K562 (cell line): ENCODE measurements at regions not wholly inside any gene's neighbourhood (a gene's known extent, or its start where the extent isn't known, plus 50 kb on each side); places are given as distances from the start of the nearest gene placed in this dataset.
A peak's percentile ranks its signal among the peaks of the same experiment; 100 is the strongest.

Experiments
- ADNP ChIP-seq: fragments of 200-800 bp; sonication (Bioruptor generic); IDR thresholded peaks from 2 replicates; pipeline ENCODE4 v1.6.1; 2016; ENCODE audit warnings: missing genetic modification characterization, missing compliant biosample characterization
- E2F3 ChIP-seq: fragments of 250-450 bp; sonication (Bioruptor Pico); IDR thresholded peaks from 2 replicates; pipeline ENCODE4 v1.4.0; 2020; ENCODE audit warnings: mild to moderate bottlenecking
- GATA2 ChIP-seq: sonication (generic); formaldehyde crosslinking; IDR thresholded peaks from 2 replicates; pipeline ENCODE4 v1.4.0; 2020; ENCODE audit warnings: mild to moderate bottlenecking, missing genetic modification reagents
- MAFG ChIP-seq: fragments of 450-650 bp; conservative IDR thresholded peaks from 2 replicates; pipeline ENCODE4 v1.6.1; 2016; ENCODE audit warnings: missing genetic modification characterization, missing compliant biosample characterization
- RBM22 ChIP-seq: fragments of 200-400 bp; formaldehyde crosslinking; IDR thresholded peaks from 2 replicates; pipeline ENCODE4 v1.6.1; 2018; ENCODE audit warnings: low read length, low read depth; ENCODE audit not compliant: poor library complexity, severe bottlenecking
- SMC3 ChIP-seq: conservative IDR thresholded peaks from 2 replicates; pipeline ENCODE4 v1.6.1; 2011; ENCODE audit warnings: low read depth, low read length, improper control_type of control experiment; ENCODE audit not compliant: insufficient read depth
- ZC3H4 ChIP-seq: sonication (generic); formaldehyde crosslinking; IDR thresholded peaks from 2 replicates; pipeline ENCODE4 v1.9.0; 2021; ENCODE audit warnings: missing genetic modification reagents, borderline replicate concordance
- ZNF146 ChIP-seq: IDR thresholded peaks from one replicate; pipeline ENCODE4 v1.6.1; 2018; ENCODE audit warnings: missing compliant biosample characterization; ENCODE audit not compliant: unreplicated experiment
- TF ChIP-seq, protein P1 (sequence below): sonication (generic); formaldehyde crosslinking; IDR thresholded peaks from 2 replicates; pipeline ENCODE4 v1.8.0; 2022; ENCODE audit warnings: missing genetic modification reagents, mild to moderate bottlenecking, borderline replicate concordance
- TF ChIP-seq, protein P2 (sequence below): fragments of 450-650 bp; formaldehyde crosslinking; IDR thresholded peaks from 2 replicates; pipeline ENCODE4 v1.4.0; 2022; ENCODE audit warnings: missing genetic modification characterization
- TF ChIP-seq, protein P3 (sequence below): sonication (generic); formaldehyde crosslinking; IDR thresholded peaks from 2 replicates; pipeline ENCODE4 v1.8.1; 2023; ENCODE audit warnings: mild to moderate bottlenecking, missing genetic modification reagents
- TF ChIP-seq, protein P4 (sequence below): fragments of 450-650 bp; IDR thresholded peaks from 2 replicates; pipeline ENCODE4 v1.6.1; 2016; ENCODE audit warnings: borderline replicate concordance
- TF ChIP-seq, protein P5 (sequence below): sonication (generic); formaldehyde crosslinking; IDR thresholded peaks from 2 replicates; pipeline ENCODE4 v1.8.1; 2023; ENCODE audit warnings: mild to moderate bottlenecking, missing genetic modification reagents
- TF ChIP-seq, protein P6 (sequence below): conservative IDR thresholded peaks from 2 replicates; pipeline ENCODE4 v1.6.1; 2011; ENCODE audit warnings: low read depth, mild to moderate bottlenecking, low read length; ENCODE audit not compliant: control insufficient read depth

DNA sequence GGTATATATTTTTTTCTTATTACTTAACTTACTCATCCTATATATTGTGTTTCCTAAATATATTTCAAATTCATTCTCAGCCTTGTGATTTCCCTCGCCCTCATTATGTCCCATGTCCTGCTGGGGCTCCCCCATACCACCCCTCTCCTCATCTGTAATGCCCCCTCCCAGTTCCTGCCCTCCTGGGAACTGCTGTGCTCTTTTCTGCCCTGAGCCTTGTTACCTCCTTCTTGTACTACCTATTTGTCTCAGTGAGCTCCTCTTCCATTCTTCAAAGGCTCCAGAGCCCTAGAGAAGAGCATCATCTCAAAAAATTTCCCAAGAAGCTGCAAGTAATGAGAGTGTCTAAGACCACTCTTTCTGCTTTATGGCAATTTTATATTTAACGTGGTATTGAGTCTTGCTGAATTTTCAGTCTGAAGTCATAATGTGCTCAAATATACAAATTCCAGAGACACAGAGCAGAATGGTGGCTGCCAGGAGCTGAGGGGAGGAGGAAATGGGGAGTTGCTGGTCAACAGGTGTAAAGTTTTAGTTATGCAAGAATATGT is 66.5 kb upstream of the TOP3B start (continued):
- TF ChIP-seq, protein P1, sequence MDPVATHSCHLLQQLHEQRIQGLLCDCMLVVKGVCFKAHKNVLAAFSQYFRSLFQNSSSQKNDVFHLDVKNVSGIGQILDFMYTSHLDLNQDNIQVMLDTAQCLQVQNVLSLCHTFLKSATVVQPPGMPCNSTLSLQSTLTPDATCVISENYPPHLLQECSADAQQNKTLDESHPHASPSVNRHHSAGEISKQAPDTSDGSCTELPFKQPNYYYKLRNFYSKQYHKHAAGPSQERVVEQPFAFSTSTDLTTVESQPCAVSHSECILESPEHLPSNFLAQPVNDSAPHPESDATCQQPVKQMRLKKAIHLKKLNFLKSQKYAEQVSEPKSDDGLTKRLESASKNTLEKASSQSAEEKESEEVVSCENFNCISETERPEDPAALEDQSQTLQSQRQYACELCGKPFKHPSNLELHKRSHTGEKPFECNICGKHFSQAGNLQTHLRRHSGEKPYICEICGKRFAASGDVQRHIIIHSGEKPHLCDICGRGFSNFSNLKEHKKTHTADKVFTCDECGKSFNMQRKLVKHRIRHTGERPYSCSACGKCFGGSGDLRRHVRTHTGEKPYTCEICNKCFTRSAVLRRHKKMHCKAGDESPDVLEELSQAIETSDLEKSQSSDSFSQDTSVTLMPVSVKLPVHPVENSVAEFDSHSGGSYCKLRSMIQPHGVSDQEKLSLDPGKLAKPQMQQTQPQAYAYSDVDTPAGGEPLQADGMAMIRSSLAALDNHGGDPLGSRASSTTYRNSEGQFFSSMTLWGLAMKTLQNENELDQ (CRISPR knock-in tag), result 0 out of 2 replicates have a peak, but pooled peaks have one; percentile 25
- no peak for TF ChIP-seq GATA2
- TF ChIP-seq ZC3H4 (CRISPR knock-in tag), result peak; percentile 67; the same call in 1 of the 2 replicates
- TF ChIP-seq, protein P2, sequence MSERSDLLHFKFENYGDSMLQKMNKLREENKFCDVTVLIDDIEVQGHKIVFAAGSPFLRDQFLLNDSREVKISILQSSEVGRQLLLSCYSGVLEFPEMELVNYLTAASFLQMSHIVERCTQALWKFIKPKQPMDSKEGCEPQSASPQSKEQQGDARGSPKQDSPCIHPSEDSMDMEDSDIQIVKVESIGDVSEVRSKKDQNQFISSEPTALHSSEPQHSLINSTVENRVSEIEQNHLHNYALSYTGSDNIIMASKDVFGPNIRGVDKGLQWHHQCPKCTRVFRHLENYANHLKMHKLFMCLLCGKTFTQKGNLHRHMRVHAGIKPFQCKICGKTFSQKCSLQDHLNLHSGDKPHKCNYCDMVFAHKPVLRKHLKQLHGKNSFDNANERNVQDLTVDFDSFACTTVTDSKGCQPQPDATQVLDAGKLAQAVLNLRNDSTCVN (CRISPR knock-in tag), result 0 out of 2 replicates have a peak, but pooled peaks have one; percentile 31
- TF ChIP-seq ZNF146 (CRISPR knock-in tag), result no peak
- no peak for TF ChIP-seq E2F3 (CRISPR knock-in tag)
- TF ChIP-seq MAFG (tag), result no peak
- TF ChIP-seq, protein P3, sequence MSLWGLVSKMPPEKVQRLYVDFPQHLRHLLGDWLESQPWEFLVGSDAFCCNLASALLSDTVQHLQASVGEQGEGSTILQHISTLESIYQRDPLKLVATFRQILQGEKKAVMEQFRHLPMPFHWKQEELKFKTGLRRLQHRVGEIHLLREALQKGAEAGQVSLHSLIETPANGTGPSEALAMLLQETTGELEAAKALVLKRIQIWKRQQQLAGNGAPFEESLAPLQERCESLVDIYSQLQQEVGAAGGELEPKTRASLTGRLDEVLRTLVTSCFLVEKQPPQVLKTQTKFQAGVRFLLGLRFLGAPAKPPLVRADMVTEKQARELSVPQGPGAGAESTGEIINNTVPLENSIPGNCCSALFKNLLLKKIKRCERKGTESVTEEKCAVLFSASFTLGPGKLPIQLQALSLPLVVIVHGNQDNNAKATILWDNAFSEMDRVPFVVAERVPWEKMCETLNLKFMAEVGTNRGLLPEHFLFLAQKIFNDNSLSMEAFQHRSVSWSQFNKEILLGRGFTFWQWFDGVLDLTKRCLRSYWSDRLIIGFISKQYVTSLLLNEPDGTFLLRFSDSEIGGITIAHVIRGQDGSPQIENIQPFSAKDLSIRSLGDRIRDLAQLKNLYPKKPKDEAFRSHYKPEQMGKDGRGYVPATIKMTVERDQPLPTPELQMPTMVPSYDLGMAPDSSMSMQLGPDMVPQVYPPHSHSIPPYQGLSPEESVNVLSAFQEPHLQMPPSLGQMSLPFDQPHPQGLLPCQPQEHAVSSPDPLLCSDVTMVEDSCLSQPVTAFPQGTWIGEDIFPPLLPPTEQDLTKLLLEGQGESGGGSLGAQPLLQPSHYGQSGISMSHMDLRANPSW (CRISPR knock-in tag), result 0 out of 2 replicates have a peak, but pooled peaks have one; percentile 24
- TF ChIP-seq, protein P4, sequence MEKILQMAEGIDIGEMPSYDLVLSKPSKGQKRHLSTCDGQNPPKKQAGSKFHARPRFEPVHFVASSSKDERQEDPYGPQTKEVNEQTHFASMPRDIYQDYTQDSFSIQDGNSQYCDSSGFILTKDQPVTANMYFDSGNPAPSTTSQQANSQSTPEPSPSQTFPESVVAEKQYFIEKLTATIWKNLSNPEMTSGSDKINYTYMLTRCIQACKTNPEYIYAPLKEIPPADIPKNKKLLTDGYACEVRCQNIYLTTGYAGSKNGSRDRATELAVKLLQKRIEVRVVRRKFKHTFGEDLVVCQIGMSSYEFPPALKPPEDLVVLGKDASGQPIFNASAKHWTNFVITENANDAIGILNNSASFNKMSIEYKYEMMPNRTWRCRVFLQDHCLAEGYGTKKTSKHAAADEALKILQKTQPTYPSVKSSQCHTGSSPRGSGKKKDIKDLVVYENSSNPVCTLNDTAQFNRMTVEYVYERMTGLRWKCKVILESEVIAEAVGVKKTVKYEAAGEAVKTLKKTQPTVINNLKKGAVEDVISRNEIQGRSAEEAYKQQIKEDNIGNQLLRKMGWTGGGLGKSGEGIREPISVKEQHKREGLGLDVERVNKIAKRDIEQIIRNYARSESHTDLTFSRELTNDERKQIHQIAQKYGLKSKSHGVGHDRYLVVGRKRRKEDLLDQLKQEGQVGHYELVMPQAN, result no peak
- no peak for TF ChIP-seq ADNP (tag)
- TF ChIP-seq, protein P5, sequence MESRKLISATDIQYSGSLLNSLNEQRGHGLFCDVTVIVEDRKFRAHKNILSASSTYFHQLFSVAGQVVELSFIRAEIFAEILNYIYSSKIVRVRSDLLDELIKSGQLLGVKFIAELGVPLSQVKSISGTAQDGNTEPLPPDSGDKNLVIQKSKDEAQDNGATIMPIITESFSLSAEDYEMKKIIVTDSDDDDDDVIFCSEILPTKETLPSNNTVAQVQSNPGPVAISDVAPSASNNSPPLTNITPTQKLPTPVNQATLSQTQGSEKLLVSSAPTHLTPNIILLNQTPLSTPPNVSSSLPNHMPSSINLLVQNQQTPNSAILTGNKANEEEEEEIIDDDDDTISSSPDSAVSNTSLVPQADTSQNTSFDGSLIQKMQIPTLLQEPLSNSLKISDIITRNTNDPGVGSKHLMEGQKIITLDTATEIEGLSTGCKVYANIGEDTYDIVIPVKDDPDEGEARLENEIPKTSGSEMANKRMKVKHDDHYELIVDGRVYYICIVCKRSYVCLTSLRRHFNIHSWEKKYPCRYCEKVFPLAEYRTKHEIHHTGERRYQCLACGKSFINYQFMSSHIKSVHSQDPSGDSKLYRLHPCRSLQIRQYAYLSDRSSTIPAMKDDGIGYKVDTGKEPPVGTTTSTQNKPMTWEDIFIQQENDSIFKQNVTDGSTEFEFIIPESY, result no peak
- 0 out of 2 replicates have a peak, but pooled peaks have one; percentile 11 for TF ChIP-seq SMC3
- TF ChIP-seq, protein P6, sequence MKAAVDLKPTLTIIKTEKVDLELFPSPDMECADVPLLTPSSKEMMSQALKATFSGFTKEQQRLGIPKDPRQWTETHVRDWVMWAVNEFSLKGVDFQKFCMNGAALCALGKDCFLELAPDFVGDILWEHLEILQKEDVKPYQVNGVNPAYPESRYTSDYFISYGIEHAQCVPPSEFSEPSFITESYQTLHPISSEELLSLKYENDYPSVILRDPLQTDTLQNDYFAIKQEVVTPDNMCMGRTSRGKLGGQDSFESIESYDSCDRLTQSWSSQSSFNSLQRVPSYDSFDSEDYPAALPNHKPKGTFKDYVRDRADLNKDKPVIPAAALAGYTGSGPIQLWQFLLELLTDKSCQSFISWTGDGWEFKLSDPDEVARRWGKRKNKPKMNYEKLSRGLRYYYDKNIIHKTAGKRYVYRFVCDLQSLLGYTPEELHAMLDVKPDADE, result no peak
- TF ChIP-seq RBM22, result no peak
